H9 (cell line): ENCODE measurements at regions not wholly inside any gene's neighbourhood (a gene's known extent, or its start where the extent isn't known, plus 50 kb on each side); places are given as distances from the start of the nearest gene placed in this dataset.

ENCODE experiments used
- DNase-seq: peaks from one replicate; pipeline ENCODE4 v3.0.0-alpha.2; 2017
- H2AFZ ChIP-seq: one replicate; pipeline ENCODE4 v1.6.1; 2013; ENCODE audit warnings: mild to moderate bottlenecking, low read length, control low read depth, moderate library complexity
- H2AK5ac ChIP-seq: 2 replicates; pipeline ENCODE4 v1.6.1; 2013; ENCODE audit warnings: low read length, control low read depth, mixed read lengths; ENCODE audit not compliant: insufficient read length
- H2BK120ac ChIP-seq: one replicate; pipeline ENCODE4 v1.6.1; 2013; ENCODE audit warnings: low read depth, mild to moderate bottlenecking, low read length, control low read depth, inconsistent platforms; ENCODE audit not compliant: poor library complexity, severe bottlenecking
- H2BK12ac ChIP-seq: 2 replicates; pipeline ENCODE4 v1.6.1; 2013; ENCODE audit warnings: low read length, control low read depth, mixed read lengths, low read depth; ENCODE audit not compliant: insufficient read length
- H2BK15ac ChIP-seq: 2 replicates; pipeline ENCODE4 v1.6.1; 2013; ENCODE audit warnings: low read depth, low read length, control low read depth
- H2BK20ac ChIP-seq: one replicate; pipeline ENCODE4 v1.6.1; 2013; ENCODE audit warnings: low read depth, mild to moderate bottlenecking, low read length, control low read depth, inconsistent platforms; ENCODE audit not compliant: poor library complexity, severe bottlenecking
- H2BK5ac ChIP-seq: 2 replicates; pipeline ENCODE4 v1.6.1; 2013; ENCODE audit warnings: low read length, control low read depth, mixed read lengths; ENCODE audit not compliant: insufficient read length
- H3K14ac ChIP-seq: 2 replicates; pipeline ENCODE4 v1.6.1; 2013; ENCODE audit warnings: low read length, control low read depth; ENCODE audit not compliant: insufficient read depth
- H3K18ac ChIP-seq: 2 replicates; pipeline ENCODE4 v1.6.1; 2013; ENCODE audit warnings: low read depth, mild to moderate bottlenecking, mixed read lengths, low read length, control low read depth; ENCODE audit not compliant: insufficient read length
- H3K23ac ChIP-seq: 2 replicates; pipeline ENCODE4 v1.6.1; 2013; ENCODE audit warnings: low read length, control low read depth, mixed read lengths, low read depth; ENCODE audit not compliant: insufficient read length
- H3K23me2 ChIP-seq: 2 replicates; pipeline ENCODE4 v1.6.1; 2013; ENCODE audit warnings: low read depth, mild to moderate bottlenecking, mixed read lengths, low read length, control low read depth; ENCODE audit not compliant: insufficient read length, poor library complexity, severe bottlenecking
- H3K27ac ChIP-seq: 2 replicates; pipeline ENCODE4 v1.5.1; 2013; ENCODE audit warnings: low read length, control low read depth, mixed read lengths, low read depth; ENCODE audit not compliant: insufficient read length
- H3K27me3 ChIP-seq: 2 replicates; pipeline ENCODE4 v1.6.1; 2013; ENCODE audit warnings: low read length, control low read depth, inconsistent platforms; ENCODE audit not compliant: insufficient read depth
- H3K4ac ChIP-seq: 2 replicates; pipeline ENCODE4 v1.6.1; 2013; ENCODE audit warnings: low read depth, mild to moderate bottlenecking, control low read depth, inconsistent platforms, low read length, moderate library complexity
- H3K4me1 ChIP-seq: 2 replicates; pipeline ENCODE4 v1.6.1; 2013; ENCODE audit warnings: low read length, control low read depth, inconsistent platforms; ENCODE audit not compliant: insufficient read depth
- H3K4me2 ChIP-seq: 2 replicates; pipeline ENCODE4 v1.6.1; 2013; ENCODE audit warnings: low read length, control low read depth, mixed read lengths; ENCODE audit not compliant: insufficient read length, insufficient read depth
- H3K56ac ChIP-seq: 2 replicates; pipeline ENCODE4 v1.6.1; 2013; ENCODE audit warnings: low read depth, mild to moderate bottlenecking, mixed read lengths, low read length, control low read depth; ENCODE audit not compliant: insufficient read length
- H3K79me1 ChIP-seq: 2 replicates; pipeline ENCODE4 v1.6.1; 2013; ENCODE audit warnings: low read depth, mild to moderate bottlenecking, moderate library complexity, low read length, control low read depth, inconsistent platforms; ENCODE audit not compliant: insufficient read depth, poor library complexity, severe bottlenecking
- H3K79me2 ChIP-seq: 2 replicates; pipeline ENCODE4 v1.6.1; 2013; ENCODE audit warnings: low read length, control low read depth, inconsistent platforms; ENCODE audit not compliant: insufficient read depth
- H3K9ac ChIP-seq: 2 replicates; pipeline ENCODE4 v1.6.1; 2013; ENCODE audit warnings: low read length, control low read depth, mixed read lengths; ENCODE audit not compliant: insufficient read length; ENCODE audit errors: extremely low read depth
- H3K9me3 ChIP-seq: one replicate; pipeline ENCODE4 v1.6.1; 2013; ENCODE audit warnings: low read depth, low read length, inconsistent platforms; ENCODE audit not compliant: control insufficient read depth
- H3T11ph ChIP-seq: one replicate; pipeline ENCODE4 v1.6.1; 2013; ENCODE audit warnings: mild to moderate bottlenecking, low read length, control low read depth, inconsistent platforms
- H4K20me1 ChIP-seq: one replicate; pipeline ENCODE4 v1.6.1; 2013; ENCODE audit not compliant: control insufficient read depth, insufficient read length, insufficient read depth
- H4K5ac ChIP-seq: 2 replicates; pipeline ENCODE4 v1.6.1; 2013; ENCODE audit warnings: low read depth, mild to moderate bottlenecking, mixed read lengths, low read length, control low read depth; ENCODE audit not compliant: insufficient read length
- H4K8ac ChIP-seq: replicated peaks from 2 replicates; pipeline ENCODE4 v1.6.1; 2013; ENCODE audit warnings: low read length, control low read depth, mixed read lengths, low read depth; ENCODE audit not compliant: insufficient read length
- H4K91ac ChIP-seq: 2 replicates; pipeline ENCODE4 v1.6.1; 2013; ENCODE audit warnings: low read depth, mild to moderate bottlenecking, moderate library complexity, mixed read lengths, low read length, control low read depth; ENCODE audit not compliant: insufficient read length
- H3K27ac Mint-ChIP-seq, 3 experiments: 2 replicates in 2 of 3; 3 replicates in 1 of 3; pipeline ENCODE4 v1.8.0; 2020 to 2021; ENCODE audit warnings: mixed read lengths in 3 of 3, mild to moderate bottlenecking in 1 of 3, moderate library complexity in 1 of 3
- H3K27me3 Mint-ChIP-seq: 2 replicates; pipeline ENCODE4 v1.8.0; 2021; ENCODE audit warnings: low read depth, mild to moderate bottlenecking, moderate library complexity, mixed read lengths
- H3K36me3 Mint-ChIP-seq, 3 experiments: 2 replicates in 2 of 3; 3 replicates in 1 of 3; pipeline ENCODE4 v1.8.0; 2020 to 2021; ENCODE audit warnings: low read depth in 3 of 3, mixed read lengths in 3 of 3; ENCODE audit not compliant: insufficient read depth in 1 of 3
- H3K4me1 Mint-ChIP-seq, 2 experiments: 2 replicates each; pipeline ENCODE4 v1.8.0; 2020; ENCODE audit warnings: mixed read lengths in 2 of 2
- H3K4me3 Mint-ChIP-seq, 2 experiments: 2 replicates in 1 of 2; 3 replicates in 1 of 2; pipeline ENCODE4 v1.8.0; 2020 to 2021; ENCODE audit warnings: mild to moderate bottlenecking in 2 of 2, mixed read lengths in 2 of 2, moderate library complexity in 1 of 2
- H3K9me3 Mint-ChIP-seq, 2 experiments: 2 replicates in 1 of 2; 3 replicates in 1 of 2; pipeline ENCODE4 v1.8.0; 2020; ENCODE audit warnings: mild to moderate bottlenecking in 2 of 2, mixed read lengths in 2 of 2, moderate library complexity in 1 of 2
- CTCF ChIP-seq: fragments of 200-600 bp; sonication (generic); conservative IDR thresholded peaks from 3 replicates; pipeline ENCODE4 v1.8.0; 2021; ENCODE audit warnings: antibody characterized with exemption, mild to moderate bottlenecking
- WGBS: extraction: QIAGEN DNeasy Blood & Tissue Kit; methylation state at CpG from one replicate; pipeline ENCODE4 v1.1.7; 2013; ENCODE audit warnings: missing lambda C conversion rate, low lambda C conversion rate, mixed read lengths; ENCODE audit not compliant: insufficient read length; ENCODE audit errors: extremely low coverage; 5-methylcytosine and 5-hydroxymethylcytosine counted together

DNA sequence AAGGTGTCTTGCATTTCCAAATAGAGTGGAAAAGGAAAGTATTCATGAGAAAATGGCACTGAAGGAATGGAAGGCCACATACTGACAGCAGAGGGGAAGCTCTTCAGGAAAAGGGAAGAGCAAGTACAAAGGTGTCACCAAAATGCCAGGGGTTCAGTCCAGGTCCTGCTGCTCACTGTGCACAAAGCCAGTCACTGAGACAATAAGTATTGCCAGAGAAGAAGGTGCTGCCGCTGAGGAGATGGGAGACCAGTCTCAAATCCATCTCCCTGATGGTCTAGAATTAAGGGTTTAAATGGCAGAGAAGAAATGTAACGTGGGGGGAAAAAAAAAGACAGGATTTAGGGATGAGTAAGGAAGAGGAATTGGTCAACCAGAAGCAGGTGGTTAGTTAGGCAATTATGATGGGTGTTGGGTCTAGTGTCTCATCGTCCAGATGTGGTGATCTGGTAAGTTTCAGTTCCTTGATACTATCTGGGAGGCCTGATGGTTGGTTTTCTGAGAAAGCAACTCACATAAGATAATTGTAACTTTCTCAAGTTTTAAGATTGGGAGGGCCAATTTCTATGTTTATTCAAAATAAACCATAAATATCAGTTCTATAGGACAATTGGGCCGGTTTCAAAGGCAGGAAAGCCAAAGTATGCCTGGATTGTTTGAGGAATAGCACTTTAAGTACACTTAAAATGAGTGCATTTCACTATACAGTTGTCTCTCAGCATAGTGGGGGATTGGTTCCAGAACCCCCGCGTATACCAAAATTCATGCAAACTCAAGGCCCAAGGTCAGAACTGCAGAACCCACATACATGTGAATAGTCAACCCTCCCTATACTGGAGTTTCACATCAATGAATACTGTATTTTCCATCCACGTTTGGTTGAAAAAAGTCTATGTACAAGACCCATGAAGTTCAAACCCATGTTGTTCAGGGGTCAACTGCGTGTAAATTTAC lies 109.1 kb upstream of the DNAJC10 start:
- TF ChIP-seq CTCF = no peak
- no CpG with 5 or more reads among the region's 8 CpGs for WGBS
- no peak overlapping the region; a peak in 1 of 7 replicates for H3K27ac Mint-ChIP-seq

More for the DNA sequence above, 109.1 kb upstream of the DNAJC10 start:
- Histone ChIP-seq H3K56ac (no peak overlapping the region), H4K8ac (no peak overlapping the region), H3K14ac (no peak overlapping the region), H3K9me3 (no peaks in the 10 kb centered on the region), H4K91ac (no peak overlapping the region), H4K20me1 (no peaks in the 10 kb centered on the region), H3K27ac (no peak overlapping the region), H3K9ac (no peak overlapping the region), H3T11ph (no peak overlapping the region), H4K5ac (no peak overlapping the region), H3K4me1 (no peaks in the 10 kb centered on the region), H3K79me2 (no peaks in the 10 kb centered on the region), H3K23ac (no peak overlapping the region), H3K23me2 (no peaks in the 10 kb centered on the region), H3K4ac (no peak overlapping the region), H2AK5ac (no peak overlapping the region), H2AFZ (no peak overlapping the region), H2BK20ac (no peak overlapping the region), H3K79me1 (no peaks in the 10 kb centered on the region), H2BK5ac (no peak overlapping the region), H2BK12ac (no peak overlapping the region), H2BK120ac (no peak overlapping the region), H3K4me2 (no peak overlapping the region), H3K27me3 (no peaks in the 10 kb centered on the region), H2BK15ac (no peak overlapping the region), H3K18ac (no peak overlapping the region)
- H3K27me3 Mint-ChIP-seq = no peaks in the 10 kb centered on the region
- no peaks in the 10 kb centered on the region; a peak in 2 of 5 replicates for H3K9me3 Mint-ChIP-seq
- H3K4me1 Mint-ChIP-seq = peaks cover 0 to 3% of the 10 kb centered on the region in 2 experiments; a peak in 1 of 4 replicates
- DNase-seq = no peak
- no peak overlapping the region for H3K4me3 Mint-ChIP-seq
- H3K36me3 Mint-ChIP-seq = peaks cover 0 to 2% (median 0%) of the 10 kb centered on the region in 3 experiments; a peak in 1 of 7 replicates
